Naive thymus-derived CD4-positive, alpha-beta T cell (primary cell): ENCODE measurements at regions not wholly inside any gene's neighbourhood (a gene's known extent, or its start where the extent isn't known, plus 50 kb on each side); places are given as distances from the start of the nearest gene placed in this dataset.

Experiments
- ATAC-seq: fragments of 150-1000 bp; cut with Tn5 transposase; 2 replicates; pipeline ENCODE4 v1.10.0; 2021; ENCODE audit warnings: mild to moderate bottlenecking, moderate library complexity
- CTCF ChIA-PET: fragments of 350-600 bp; sonication (Branson Sonifier 250); formaldehyde crosslinking; loops from one replicate; lab custom pipeline; 2021; ENCODE audit warnings: antibody characterized with exemption; lab: Charles Lee
- POLR2A ChIA-PET: fragments of 350-600 bp; sonication (Branson Sonifier 250); formaldehyde crosslinking; loops from one replicate; lab custom pipeline; 2021; ENCODE audit warnings: antibody characterized with exemption, inconsistent platforms; lab: Charles Lee
- DNase-seq, 9 donors: peaks; one replicate each; pipeline versions ENCODE4 v3.0.0 to v3.0.0-alpha.2; 2020 to 2022; ENCODE audit warnings: mixed read lengths in 1 of 9
- H3K27ac ChIP-seq: one replicate; pipeline ENCODE4 v1.7.0; 2013; ENCODE audit warnings: mild to moderate bottlenecking, low read depth, low read length, moderate library complexity
- H3K27me3 ChIP-seq, 2 donors: one replicate each; pipeline ENCODE4 v1.7.0; 2013; ENCODE audit warnings: low read length in 2 of 2, mild to moderate bottlenecking in 2 of 2, moderate library complexity in 2 of 2; ENCODE audit not compliant: control insufficient read depth in 2 of 2, insufficient read depth in 2 of 2
- H3K36me3 ChIP-seq, 3 experiments: 1 replicate in 2 of 3; 2 replicates in 1 of 3; pipeline ENCODE4 v1.7.0; 2013; ENCODE audit warnings: low read length in 3 of 3, mild to moderate bottlenecking in 3 of 3, moderate library complexity in 1 of 3; ENCODE audit not compliant: insufficient read depth in 3 of 3, control insufficient read depth in 2 of 3
- H3K4me1 ChIP-seq, 2 donors: one replicate each; pipeline ENCODE4 v1.7.0; 2013; ENCODE audit warnings: low read length in 2 of 2, mild to moderate bottlenecking in 2 of 2, moderate library complexity in 1 of 2; ENCODE audit not compliant: control insufficient read depth in 2 of 2, insufficient read depth in 2 of 2
- H3K4me3 ChIP-seq: 2 replicates; pipeline ENCODE4 v1.7.0; 2013; ENCODE audit warnings: mild to moderate bottlenecking, low read length
- H3K9me3 ChIP-seq, 3 experiments: 1 replicate in 2 of 3; 2 replicates in 1 of 3; pipeline ENCODE4 v1.7.0; 2013; ENCODE audit warnings: low read length in 3 of 3; ENCODE audit not compliant: control insufficient read depth in 2 of 3
- H3K27ac Mint-ChIP-seq, 9 donors: one replicate each; pipeline ENCODE4 v1.8.0; 2020 to 2022; ENCODE audit warnings: mixed read lengths in 9 of 9, mild to moderate bottlenecking in 8 of 9, moderate library complexity in 5 of 9, inconsistent platforms in 2 of 9
- H3K27me3 Mint-ChIP-seq, 5 donors: one replicate each; pipeline ENCODE4 v1.8.0; 2021 to 2022; ENCODE audit warnings: mixed read lengths in 5 of 5, mild to moderate bottlenecking in 1 of 5
- H3K36me3 Mint-ChIP-seq, 5 donors: one replicate each; pipeline ENCODE4 v1.8.0; 2020 to 2022; ENCODE audit warnings: mixed read lengths in 5 of 5, mild to moderate bottlenecking in 3 of 5, inconsistent platforms in 1 of 5
- H3K4me1 Mint-ChIP-seq, 7 donors: one replicate each; pipeline ENCODE4 v1.8.0; 2020 to 2022; ENCODE audit warnings: mixed read lengths in 7 of 7, mild to moderate bottlenecking in 3 of 7, inconsistent platforms in 1 of 7
- H3K4me3 Mint-ChIP-seq, 10 donors: one replicate each; pipeline ENCODE4 v1.8.0; 2020 to 2022; ENCODE audit warnings: mild to moderate bottlenecking in 10 of 10, mixed read lengths in 10 of 10, moderate library complexity in 6 of 10, inconsistent platforms in 2 of 10
- H3K9me3 Mint-ChIP-seq, 11 donors: one replicate each; pipeline ENCODE4 v1.8.0; 2020 to 2022; ENCODE audit warnings: mixed read lengths in 11 of 11, mild to moderate bottlenecking in 4 of 11, inconsistent platforms in 1 of 11, moderate library complexity in 1 of 11
- intact Hi-C, 2 donors: fragments of 100-400 bp; cut with micrococcal nuclease; formaldehyde crosslinking; loops; one replicate each; pipeline ENCODE4 v1.15.1; 2023

DNA sequence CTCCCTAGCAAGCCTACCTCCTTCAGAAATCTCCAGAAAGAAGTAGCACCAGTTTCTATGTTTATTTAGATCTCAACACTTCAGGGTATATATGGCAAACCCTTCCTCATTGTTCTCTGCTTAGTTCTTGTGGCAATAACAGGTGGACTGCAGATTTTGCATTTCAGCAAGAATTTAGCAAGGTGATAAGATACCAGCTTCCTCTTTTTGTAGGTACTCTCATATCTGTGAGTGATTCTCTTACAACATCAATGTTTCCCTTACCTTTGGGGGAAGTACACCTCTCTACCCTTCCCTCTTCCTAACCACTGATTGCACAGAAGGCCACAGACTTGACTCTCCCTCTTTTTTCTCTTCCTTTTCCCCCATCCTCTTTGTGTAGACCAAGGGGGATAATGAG, 230.9 kb upstream of the SESN3 start:
- CTCF ChIA-PET: interaction anchor here (1.2 kb wide), 1 partner anchor 9 kb away, joined by 6 read pairs; no protein-coding TSS in a partner anchor
- H3K27me3 Mint-ChIP-seq: no peaks in the 10 kb centered on the region
- ATAC-seq (no peak), DNase-seq (no peak)
- H3K9me3 Mint-ChIP-seq: peaks cover 0 to 9% (median 2%) of the 10 kb centered on the region in 11 donors
- H3K4me3 Mint-ChIP-seq: no peak overlapping the region
- Histone ChIP-seq H3K36me3 (no peaks in the 10 kb centered on the region), H3K9me3 (no peaks in the 10 kb centered on the region), H3K27ac (no peak overlapping the region), H3K4me3 (no peak overlapping the region), H3K4me1 (no peaks in the 10 kb centered on the region), H3K27me3 (no peaks in the 10 kb centered on the region)
- POLR2A ChIA-PET: interaction anchor here (0.7 kb wide), 1 partner anchor 274 kb away, joined by 4 read pairs; no protein-coding TSS in a partner anchor
- intact Hi-C loops: no loop called here
- H3K36me3 Mint-ChIP-seq: peaks cover 0 to 3% (median 0%) of the 10 kb centered on the region in 5 donors
- peaks cover 0 to 7% (median 0%) of the 10 kb centered on the region in 7 donors for H3K4me1 Mint-ChIP-seq
- H3K27ac Mint-ChIP-seq: peak overlapping the region in 1 of 9 donors; percentile 3

DNA sequence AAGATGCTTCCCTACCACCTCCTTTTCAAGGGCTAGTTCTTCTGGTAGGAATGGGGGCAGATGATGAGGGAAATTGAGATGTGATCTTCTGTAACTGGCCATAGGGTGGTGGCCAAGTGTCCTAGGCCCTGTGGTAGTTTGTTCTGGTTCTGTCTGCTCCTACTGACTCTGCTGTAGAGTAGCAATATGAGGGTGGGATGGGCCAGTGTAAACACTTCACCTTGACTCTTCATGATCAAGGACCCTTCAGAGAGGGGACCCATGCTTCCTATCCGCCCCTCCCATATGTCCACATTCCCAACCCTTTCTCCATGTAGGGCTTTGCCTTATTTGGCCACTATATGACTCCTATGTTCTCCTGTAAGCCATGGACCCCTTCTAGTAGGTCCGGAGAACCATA, 230.3 kb upstream of the SESN3 start:
- intact Hi-C loops: no loop called here
- H3K9me3 Mint-ChIP-seq: peaks cover 0 to 9% (median 2%) of the 10 kb centered on the region in 11 donors
- H3K27ac ChIP-seq: no peak overlapping the region
- no peak overlapping the region for H3K4me3 ChIP-seq
- no peak overlapping the region for H3K4me3 Mint-ChIP-seq
- no peaks in the 10 kb centered on the region for H3K27me3 ChIP-seq
- DNase-seq (no peak), ATAC-seq (no peak)
- ChIA-PET POLR2A (no interaction called here), CTCF (no interaction called here)
- H3K36me3 ChIP-seq: no peaks in the 10 kb centered on the region
- no peak overlapping the region for H3K27ac Mint-ChIP-seq
- no peaks in the 10 kb centered on the region for H3K27me3 Mint-ChIP-seq
- no peaks in the 10 kb centered on the region for H3K4me1 ChIP-seq
- H3K36me3 Mint-ChIP-seq: peaks cover 0 to 3% (median 0%) of the 10 kb centered on the region in 5 donors
- H3K4me1 Mint-ChIP-seq: peaks cover 0 to 6% (median 0%) of the 10 kb centered on the region in 7 donors
- H3K9me3 ChIP-seq: no peaks in the 10 kb centered on the region

DNA sequence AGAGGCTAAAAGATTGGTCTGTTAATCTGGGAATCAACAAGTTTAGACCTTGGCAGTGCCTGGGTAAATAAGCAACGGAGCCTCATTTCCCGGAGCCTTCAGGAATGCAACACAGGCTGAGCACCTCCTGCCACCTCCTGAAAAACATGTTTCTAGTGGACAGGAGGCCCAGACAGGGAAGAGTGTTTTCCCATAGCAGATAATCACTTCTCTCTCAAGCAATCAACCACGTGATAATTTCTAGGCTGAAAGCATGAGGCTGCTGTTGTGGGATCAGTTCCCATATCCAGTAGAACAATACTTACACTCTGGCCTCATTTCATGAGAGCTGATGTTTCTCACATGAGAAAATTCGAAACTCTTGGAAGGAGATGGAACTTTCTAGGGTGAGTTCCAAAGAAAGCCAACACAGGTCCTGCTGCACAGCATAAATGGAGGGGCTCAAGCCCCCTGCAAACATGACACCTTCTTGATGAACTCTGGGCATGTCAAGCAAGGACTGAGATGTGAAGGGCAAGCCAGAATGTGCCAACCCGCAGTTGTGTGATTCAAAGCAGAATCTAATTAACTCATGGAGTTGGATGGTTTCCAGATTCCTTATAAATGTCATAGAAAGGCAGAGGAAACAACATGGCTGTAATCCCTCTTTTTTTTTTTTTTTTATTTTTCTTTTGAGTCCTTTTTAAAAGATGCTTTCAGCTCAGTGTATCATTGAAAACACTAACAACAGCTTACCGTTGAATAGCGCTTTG, 228.5 kb upstream of the SESN3 start:
- H3K9me3 ChIP-seq: no peaks in the 10 kb centered on the region

DNA sequence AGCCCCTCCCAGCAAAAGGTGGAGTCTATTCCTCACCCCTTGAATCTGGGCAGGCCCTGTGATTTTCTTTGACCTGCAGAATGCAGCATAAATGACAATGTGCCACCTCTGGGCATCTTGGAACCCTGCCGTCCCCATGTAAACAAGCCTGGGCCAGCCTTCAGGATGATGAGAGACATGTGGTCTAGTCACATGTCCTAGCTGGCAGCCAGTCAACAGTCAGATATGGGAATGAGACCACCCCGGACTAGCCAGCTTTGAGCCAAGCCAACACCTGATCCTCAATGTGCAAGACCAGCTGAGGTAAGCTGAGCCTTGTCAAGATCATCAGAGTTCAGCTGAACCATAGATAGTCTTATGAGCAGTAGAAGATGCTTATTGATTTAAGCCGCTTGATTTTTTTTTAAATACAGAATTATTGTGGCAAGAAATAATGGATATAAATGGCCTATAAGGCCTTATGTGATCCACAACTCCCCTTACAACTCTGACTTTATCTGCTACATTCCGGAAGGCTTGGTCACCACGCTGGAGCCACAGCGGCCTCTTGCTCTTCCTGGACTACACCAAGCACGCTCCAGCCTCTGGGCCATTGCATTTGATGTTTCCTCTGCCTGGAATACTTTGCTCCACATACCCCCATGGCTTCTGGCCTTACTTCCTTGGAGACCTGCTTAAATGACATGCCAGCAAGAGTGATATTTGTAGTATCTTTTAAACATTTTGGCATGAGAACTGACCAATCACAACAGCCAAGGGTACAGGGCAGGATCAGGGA, 225.9 kb upstream of the SESN3 start:
- Histone ChIP-seq H3K4me3 (no peak overlapping the region), H3K27me3 (no peaks in the 10 kb centered on the region), H3K36me3 (no peaks in the 10 kb centered on the region), H3K9me3 (no peaks in the 10 kb centered on the region), H3K27ac (no peak overlapping the region), H3K4me1 (no peaks in the 10 kb centered on the region)
- peaks cover 0 to 12% (median 3%) of the 10 kb centered on the region in 11 donors for H3K9me3 Mint-ChIP-seq
- H3K4me1 Mint-ChIP-seq: peaks cover 0 to 20% (median 4%) of the 10 kb centered on the region in 7 donors
- peaks cover 0 to 2% (median 0%) of the 10 kb centered on the region in 5 donors for H3K36me3 Mint-ChIP-seq
- no peak overlapping the region for H3K4me3 Mint-ChIP-seq
- DNase-seq (no peak), ATAC-seq (no peak)
- ChIA-PET POLR2A (interaction anchor here (0.5 kb wide), 1 partner anchor 21 kb away, joined by 4 read pairs; no protein-coding TSS in a partner anchor), CTCF (interaction anchor here (0.6 kb wide), 1 partner anchor 13 kb away, joined by 3 read pairs; no protein-coding TSS in a partner anchor)
- intact Hi-C loops: no loop called here
- no peaks in the 10 kb centered on the region for H3K27me3 Mint-ChIP-seq
- H3K27ac Mint-ChIP-seq: no peak overlapping the region

More for the DNA sequence above, 228.5 kb upstream of the SESN3 start:
- CTCF ChIA-PET: no interaction called here
- no peaks in the 10 kb centered on the region for H3K4me1 ChIP-seq
- Mint-ChIP-seq H3K9me3 (peaks cover 0 to 12% (median 3%) of the 10 kb centered on the region in 11 donors), H3K4me1 (peaks cover 0 to 22% (median 5%) of the 10 kb centered on the region in 7 donors), H3K36me3 (peaks cover 0 to 3% (median 0%) of the 10 kb centered on the region in 5 donors), H3K4me3 (no peak overlapping the region), H3K27ac (no peak overlapping the region), H3K27me3 (no peaks in the 10 kb centered on the region)
- intact Hi-C loops: no loop called here
- H3K4me3 ChIP-seq: no peak overlapping the region
- POLR2A ChIA-PET: no interaction called here
- H3K27me3 ChIP-seq: no peaks in the 10 kb centered on the region
- no peak overlapping the region for H3K27ac ChIP-seq
- no peak for ATAC-seq
- no peaks in the 10 kb centered on the region for H3K36me3 ChIP-seq
- no peak for DNase-seq

DNA sequence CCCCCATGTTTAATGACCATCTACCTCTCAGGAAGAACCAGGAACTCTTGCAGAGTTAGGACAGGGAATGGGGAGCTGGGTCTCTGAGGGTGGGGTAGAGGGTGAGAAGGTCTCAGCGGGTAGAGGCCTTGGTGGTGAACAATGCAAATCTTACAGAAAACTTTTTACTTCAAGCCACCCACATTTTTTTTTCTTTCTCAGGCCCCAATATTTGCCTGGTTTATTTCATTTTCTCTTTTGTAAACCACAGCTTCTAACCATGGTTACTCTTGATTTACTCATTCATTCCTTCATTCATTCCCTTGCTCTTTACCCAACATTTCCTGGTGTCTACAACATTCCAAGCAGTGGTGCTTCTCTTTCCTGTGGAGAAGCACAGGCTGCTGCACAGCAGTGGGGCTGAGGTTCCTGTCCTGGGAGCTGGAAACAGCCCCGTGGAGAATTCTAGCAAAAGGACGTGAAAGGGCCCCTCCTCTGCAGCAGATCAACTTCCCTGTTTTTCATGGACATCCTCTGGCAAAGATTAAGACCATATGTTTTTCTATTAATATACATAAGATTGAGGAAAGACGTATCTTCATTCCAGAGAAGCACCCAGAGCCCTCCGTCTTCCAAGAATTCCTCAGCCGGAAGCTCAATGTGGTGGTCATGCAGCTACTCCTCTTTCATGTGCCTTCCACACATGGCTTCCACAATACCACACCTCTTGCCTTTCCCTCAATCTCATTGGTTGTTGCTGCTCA, 224.4 kb upstream of the SESN3 start:
- Histone ChIP-seq H3K36me3 (no peaks in the 10 kb centered on the region), H3K9me3 (no peaks in the 10 kb centered on the region), H3K27me3 (no peaks in the 10 kb centered on the region), H3K27ac (no peak overlapping the region), H3K4me1 (no peaks in the 10 kb centered on the region), H3K4me3 (no peak overlapping the region)
- Mint-ChIP-seq H3K4me3 (no peak overlapping the region), H3K4me1 (peaks cover 0 to 21% (median 4%) of the 10 kb centered on the region in 7 donors), H3K27me3 (no peaks in the 10 kb centered on the region), H3K36me3 (no peaks in the 10 kb centered on the region), H3K27ac (no peak overlapping the region), H3K9me3 (peaks cover 0 to 5% (median 0%) of the 10 kb centered on the region in 11 donors)
- intact Hi-C loops: no loop called here
- ChIA-PET CTCF (no interaction called here), POLR2A (interaction anchor here (0.6 to 1.1 kb wide), 2 partner anchors 10 to 12 kb away, joined by 3 to 7 read pairs; no protein-coding TSS in a partner anchor)
- ATAC-seq (no peak), DNase-seq (no peak)

DNA sequence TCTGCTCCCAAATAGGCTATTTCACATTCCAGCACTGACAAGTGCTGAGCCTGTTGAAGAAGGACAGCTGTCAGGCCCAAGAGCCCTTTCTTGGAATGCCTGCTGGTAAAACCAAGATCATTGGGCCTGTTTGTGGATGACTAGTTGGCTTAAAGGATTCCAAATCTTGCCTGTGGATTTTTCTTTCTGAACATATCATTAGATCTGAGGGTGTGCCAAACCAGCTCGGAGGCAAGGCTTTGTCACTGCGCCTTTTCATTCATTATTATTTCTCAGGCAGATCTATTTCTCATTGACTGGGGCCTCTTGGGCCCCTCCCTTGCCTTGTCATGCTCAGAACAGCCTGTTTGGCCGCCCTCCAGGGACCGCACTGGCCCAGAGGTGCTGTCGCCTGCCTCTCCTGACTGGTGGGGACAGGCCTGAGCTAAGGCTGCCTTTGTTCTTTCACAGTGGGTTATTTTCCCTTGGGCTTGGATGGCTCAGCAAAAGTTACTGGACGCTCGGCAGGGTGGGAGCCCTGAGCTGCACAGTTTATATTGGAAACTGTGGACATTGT, 222.7 kb upstream of the SESN3 start:
- intact Hi-C loops: no loop called here
- H3K27ac Mint-ChIP-seq: no peak overlapping the region
- ChIA-PET POLR2A (interaction anchor here (0.9 kb wide), 1 partner anchor 21 kb away, joined by 3 read pairs; no protein-coding TSS in a partner anchor), CTCF (no interaction called here)
- H3K4me3 Mint-ChIP-seq: no peak overlapping the region
- Histone ChIP-seq H3K27me3 (no peaks in the 10 kb centered on the region), H3K36me3 (no peaks in the 10 kb centered on the region), H3K4me1 (no peaks in the 10 kb centered on the region), H3K27ac (no peak overlapping the region), H3K9me3 (no peaks in the 10 kb centered on the region), H3K4me3 (no peak overlapping the region)
- ATAC-seq: no peak
- H3K4me1 Mint-ChIP-seq: peaks cover 0 to 27% (median 4%) of the 10 kb centered on the region in 7 donors
- H3K9me3 Mint-ChIP-seq: peaks cover 0 to 13% (median 0%) of the 10 kb centered on the region in 11 donors
- no peak for DNase-seq
- peaks cover 0 to 2% (median 0%) of the 10 kb centered on the region in 5 donors for H3K36me3 Mint-ChIP-seq
- H3K27me3 Mint-ChIP-seq: peaks cover 0 to 4% (median 0%) of the 10 kb centered on the region in 5 donors
